ENCODE measurements at regions not wholly inside any gene's neighbourhood (a gene's known extent, or its start where the extent isn't known, plus 50 kb on each side); places are given as distances from the start of the nearest gene placed in this dataset.

DNA sequence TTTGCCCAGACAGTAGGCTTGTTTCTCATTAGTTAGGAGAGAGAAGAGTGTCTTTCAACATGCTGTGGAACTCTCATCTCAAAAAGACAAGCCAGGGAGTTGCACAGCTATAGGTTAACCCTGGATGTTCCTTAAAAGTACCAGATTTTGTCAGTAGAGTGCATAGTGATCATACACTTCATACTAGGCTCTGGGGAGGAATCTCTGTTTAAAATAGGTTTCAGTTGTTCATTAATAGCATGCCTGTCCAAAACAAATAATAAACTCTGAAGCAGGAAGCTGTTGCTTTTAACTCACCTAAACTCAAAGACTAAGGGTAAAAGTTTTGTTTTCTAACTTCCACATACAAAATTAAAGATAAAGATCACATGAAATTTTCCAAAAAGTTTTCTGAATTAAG lies 1948.4 kb downstream of the C4orf33 start:
- intact Hi-C loops (cut with DNase I): no loop called here
- no peaks in the 10 kb centered on the region for H3K36me3 ChIP-seq
- TF ChIP-seq, protein P1, sequence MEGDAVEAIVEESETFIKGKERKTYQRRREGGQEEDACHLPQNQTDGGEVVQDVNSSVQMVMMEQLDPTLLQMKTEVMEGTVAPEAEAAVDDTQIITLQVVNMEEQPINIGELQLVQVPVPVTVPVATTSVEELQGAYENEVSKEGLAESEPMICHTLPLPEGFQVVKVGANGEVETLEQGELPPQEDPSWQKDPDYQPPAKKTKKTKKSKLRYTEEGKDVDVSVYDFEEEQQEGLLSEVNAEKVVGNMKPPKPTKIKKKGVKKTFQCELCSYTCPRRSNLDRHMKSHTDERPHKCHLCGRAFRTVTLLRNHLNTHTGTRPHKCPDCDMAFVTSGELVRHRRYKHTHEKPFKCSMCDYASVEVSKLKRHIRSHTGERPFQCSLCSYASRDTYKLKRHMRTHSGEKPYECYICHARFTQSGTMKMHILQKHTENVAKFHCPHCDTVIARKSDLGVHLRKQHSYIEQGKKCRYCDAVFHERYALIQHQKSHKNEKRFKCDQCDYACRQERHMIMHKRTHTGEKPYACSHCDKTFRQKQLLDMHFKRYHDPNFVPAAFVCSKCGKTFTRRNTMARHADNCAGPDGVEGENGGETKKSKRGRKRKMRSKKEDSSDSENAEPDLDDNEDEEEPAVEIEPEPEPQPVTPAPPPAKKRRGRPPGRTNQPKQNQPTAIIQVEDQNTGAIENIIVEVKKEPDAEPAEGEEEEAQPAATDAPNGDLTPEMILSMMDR (IDR thresholded peaks at IDR 0.05): no peak
- TF ChIP-seq POLR2AphosphoS5 (IDR thresholded peaks at IDR 0.05; ENCODE audit: insufficient read depth in 1 of 2, low read depth in 1 of 2): no peak
- no peak for TF ChIP-seq POLR2A (IDR thresholded peaks at IDR 0.05)
- no peaks in the 10 kb centered on the region for H3K27me3 ChIP-seq
- H3K4me3 ChIP-seq: no peak overlapping the region
- no peak overlapping the region for H3K27ac ChIP-seq
- H3K9me3 ChIP-seq: no peaks in the 10 kb centered on the region
- no peak for DNase-seq (ENCODE audit: extremely low spot score in 2 of 2)
- no peaks in the 10 kb centered on the region for H3K4me1 ChIP-seq

- intact Hi-C loops (cut with DNase I): no loop called here
- H3K36me3 ChIP-seq: no peaks in the 10 kb centered on the region
- TF ChIP-seq POLR2A (IDR thresholded peaks at IDR 0.05) (no peak), POLR2AphosphoS5 (IDR thresholded peaks at IDR 0.05; ENCODE audit: insufficient read depth in 1 of 2, low read depth in 1 of 2) (no peak)
- TF ChIP-seq, protein P1 (IDR thresholded peaks at IDR 0.05): no peak
These were observed 1950.9 kb downstream of the C4orf33 start for GRCh38 chr4:131046821-131047220.

GRCh38 chr4:131052646-131053045 lies 1956.7 kb downstream of the C4orf33 start:
- H3K27me3 ChIP-seq: no peaks in the 10 kb centered on the region
- intact Hi-C loops (cut with DNase I): no loop called here
- no peak overlapping the region for H3K4me3 ChIP-seq
- H3K36me3 ChIP-seq: no peaks in the 10 kb centered on the region
- H3K27ac ChIP-seq: no peak overlapping the region
- no peaks in the 10 kb centered on the region for H3K4me1 ChIP-seq
- TF ChIP-seq, protein P1 (IDR thresholded peaks at IDR 0.05): no peak
- TF ChIP-seq POLR2AphosphoS5 (IDR thresholded peaks at IDR 0.05; ENCODE audit: insufficient read depth in 1 of 2, low read depth in 1 of 2) (no peak), POLR2A (IDR thresholded peaks at IDR 0.05) (no peak)
- H3K9me3 ChIP-seq: no peaks in the 10 kb centered on the region
- DNase-seq (ENCODE audit: extremely low spot score in 2 of 2): no peak

More at GRCh38 chr4:131046821-131047220, 1950.9 kb downstream of the C4orf33 start:
- no peak for DNase-seq (ENCODE audit: extremely low spot score in 2 of 2)
- no peak overlapping the region for H3K4me3 ChIP-seq
- no peaks in the 10 kb centered on the region for H3K4me1 ChIP-seq
- H3K9me3 ChIP-seq: no peaks in the 10 kb centered on the region
- H3K27ac ChIP-seq: no peak overlapping the region
- no peaks in the 10 kb centered on the region for H3K27me3 ChIP-seq

DNA sequence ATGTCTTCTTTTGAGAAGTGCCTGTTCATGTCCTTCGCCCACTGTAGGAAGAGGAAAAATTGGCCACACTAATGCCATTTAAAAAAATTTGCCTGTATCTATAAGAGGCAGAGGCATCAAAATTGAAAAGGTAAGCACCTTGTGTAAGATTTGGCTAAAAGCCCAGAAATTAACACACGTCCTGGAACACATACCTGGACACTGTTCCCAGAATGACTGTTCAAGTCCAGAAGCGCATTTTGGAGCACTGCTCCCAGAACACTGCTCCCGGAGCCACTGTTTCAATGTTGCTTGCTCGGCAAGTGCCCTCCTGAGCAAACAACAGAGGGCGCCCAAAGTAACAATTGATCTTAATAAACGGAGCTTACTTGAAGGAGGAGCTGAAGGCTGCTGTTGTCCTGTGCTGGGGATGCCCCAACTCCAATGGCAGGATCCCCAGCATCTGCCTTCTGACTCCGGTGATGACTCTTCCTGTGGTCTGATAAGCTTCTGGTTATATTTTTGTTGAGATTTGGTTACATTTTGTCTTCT lies 1958.6 kb downstream of the C4orf33 start:
- Histone ChIP-seq H3K9me3 (no peaks in the 10 kb centered on the region), H3K4me1 (no peaks in the 10 kb centered on the region), H3K27me3 (no peaks in the 10 kb centered on the region), H3K36me3 (no peaks in the 10 kb centered on the region), H3K27ac (no peak overlapping the region), H3K4me3 (no peak overlapping the region)
- TF ChIP-seq, protein P1 (IDR thresholded peaks at IDR 0.05): no peak
- no peak for TF ChIP-seq POLR2AphosphoS5 (IDR thresholded peaks at IDR 0.05; ENCODE audit: insufficient read depth in 1 of 2, low read depth in 1 of 2)
- TF ChIP-seq POLR2A (IDR thresholded peaks at IDR 0.05): no peak
- intact Hi-C loops (cut with DNase I): no loop called here
- no peak for DNase-seq (ENCODE audit: extremely low spot score in 2 of 2)

GRCh38 chr4:131061734-131062133 lies 1965.8 kb downstream of the C4orf33 start:
- no peak for DNase-seq (ENCODE audit: extremely low spot score in 2 of 2)
- no peaks in the 10 kb centered on the region for H3K4me1 ChIP-seq
- intact Hi-C loops (cut with DNase I): no loop called here
- TF ChIP-seq, protein P1 (IDR thresholded peaks at IDR 0.05): no peak
- no peak for TF ChIP-seq POLR2AphosphoS5 (IDR thresholded peaks at IDR 0.05; ENCODE audit: insufficient read depth in 1 of 2, low read depth in 1 of 2)
- TF ChIP-seq POLR2A (IDR thresholded peaks at IDR 0.05): no peak
- no peaks in the 10 kb centered on the region for H3K36me3 ChIP-seq
- H3K4me3 ChIP-seq: no peak overlapping the region
- H3K27ac ChIP-seq: no peak overlapping the region
- no peaks in the 10 kb centered on the region for H3K9me3 ChIP-seq
- no peaks in the 10 kb centered on the region for H3K27me3 ChIP-seq

Measured in vagina (tissue), 2 donors.